ENCODE measurements at regions not wholly inside any gene's neighbourhood (a gene's known extent, or its start where the extent isn't known, plus 50 kb on each side); places are given as distances from the start of the nearest gene placed in this dataset.

DNA sequence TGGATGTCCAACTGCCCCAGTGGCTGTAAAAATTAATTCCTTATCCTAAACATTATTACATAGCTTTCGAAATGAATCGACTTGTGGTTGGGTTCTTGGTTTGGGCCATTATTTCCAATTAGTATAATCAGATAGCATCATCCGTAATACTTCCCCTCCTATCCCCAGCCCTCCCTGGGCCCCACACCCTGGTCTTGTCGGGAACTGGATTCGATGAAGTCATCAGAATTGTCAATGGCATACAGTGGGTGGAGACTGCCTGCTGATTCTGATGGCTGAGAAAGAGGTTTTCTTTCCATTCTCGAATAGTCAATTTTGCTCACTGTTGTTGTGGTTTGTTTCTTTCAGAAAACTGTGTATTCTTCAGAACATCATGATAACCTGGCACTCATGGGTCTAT lies 395.1 kb downstream of the SEC14L1 start:
- TF ChIP-seq, protein P1, sequence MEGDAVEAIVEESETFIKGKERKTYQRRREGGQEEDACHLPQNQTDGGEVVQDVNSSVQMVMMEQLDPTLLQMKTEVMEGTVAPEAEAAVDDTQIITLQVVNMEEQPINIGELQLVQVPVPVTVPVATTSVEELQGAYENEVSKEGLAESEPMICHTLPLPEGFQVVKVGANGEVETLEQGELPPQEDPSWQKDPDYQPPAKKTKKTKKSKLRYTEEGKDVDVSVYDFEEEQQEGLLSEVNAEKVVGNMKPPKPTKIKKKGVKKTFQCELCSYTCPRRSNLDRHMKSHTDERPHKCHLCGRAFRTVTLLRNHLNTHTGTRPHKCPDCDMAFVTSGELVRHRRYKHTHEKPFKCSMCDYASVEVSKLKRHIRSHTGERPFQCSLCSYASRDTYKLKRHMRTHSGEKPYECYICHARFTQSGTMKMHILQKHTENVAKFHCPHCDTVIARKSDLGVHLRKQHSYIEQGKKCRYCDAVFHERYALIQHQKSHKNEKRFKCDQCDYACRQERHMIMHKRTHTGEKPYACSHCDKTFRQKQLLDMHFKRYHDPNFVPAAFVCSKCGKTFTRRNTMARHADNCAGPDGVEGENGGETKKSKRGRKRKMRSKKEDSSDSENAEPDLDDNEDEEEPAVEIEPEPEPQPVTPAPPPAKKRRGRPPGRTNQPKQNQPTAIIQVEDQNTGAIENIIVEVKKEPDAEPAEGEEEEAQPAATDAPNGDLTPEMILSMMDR (IDR thresholded peaks at IDR 0.05), result no peak
- TF ChIP-seq POLR2A (IDR thresholded peaks at IDR 0.05; ENCODE audit: low read depth), result no peak
